LNCaP clone FGC (cell line): ENCODE measurements at regions not wholly inside any gene's neighbourhood (a gene's known extent, or its start where the extent isn't known, plus 50 kb on each side); places are given as distances from the start of the nearest gene placed in this dataset.

Experiments used
- DNase-seq: peaks from one replicate; pipeline ENCODE4 v3.0.0-alpha.2; 2011; ENCODE audit warnings: low read depth
- H3K4me3 ChIP-seq: 2 replicates; pipeline ENCODE4 v1.5.1; 2011; ENCODE audit warnings: mild to moderate bottlenecking, low read depth, low read length, control low read depth
- CTCF ChIP-seq: IDR thresholded peaks from 2 replicates; pipeline ENCODE4 v1.5.1; 2012; ENCODE audit warnings: mild to moderate bottlenecking; ENCODE audit not compliant: control insufficient read depth, insufficient read depth; ENCODE audit errors: extremely low read depth

- no peak overlapping the region for H3K4me3 ChIP-seq
- DNase-seq = no peak
- TF ChIP-seq CTCF = no peak
Observed at GRCh38 chr10:108399465-108399864, 1235.0 kb upstream of the SORCS1 start.

- DNase-seq = no peak
- no peak overlapping the region for H3K4me3 ChIP-seq
- TF ChIP-seq CTCF = no peak
Observed at GRCh38 chr10:108393089-108393488, 1228.6 kb upstream of the SORCS1 start.

- no peak overlapping the region for H3K4me3 ChIP-seq
- no peak for DNase-seq
- no peak for TF ChIP-seq CTCF
Observed at GRCh38 chr10:108392286-108392685, 1227.8 kb upstream of the SORCS1 start.

- no peak for DNase-seq
- TF ChIP-seq CTCF = no peak
- H3K4me3 ChIP-seq = no peak overlapping the region
Observed at GRCh38 chr10:108388706-108389105, 1224.2 kb upstream of the SORCS1 start.

- no peak for TF ChIP-seq CTCF
Observed at GRCh38 chr10:108385963-108386362, 1221.5 kb upstream of the SORCS1 start.

GRCh38 chr10:108384378-108384777 lies 1219.9 kb upstream of the SORCS1 start:
- no peak for DNase-seq
- TF ChIP-seq CTCF = no peak
- H3K4me3 ChIP-seq = no peak overlapping the region

More at GRCh38 chr10:108385963-108386362, 1221.5 kb upstream of the SORCS1 start:
- no peak overlapping the region for H3K4me3 ChIP-seq
- DNase-seq = no peak

- DNase-seq = no peak
- TF ChIP-seq CTCF = no peak
- no peak overlapping the region for H3K4me3 ChIP-seq
Observed at GRCh38 chr10:108378779-108379178, 1214.3 kb upstream of the SORCS1 start.
